C4-2B (cell line): ENCODE measurements at regions not wholly inside any gene's neighbourhood (a gene's known extent, or its start where the extent isn't known, plus 50 kb on each side); places are given as distances from the start of the nearest gene placed in this dataset.
"Not testable (repeated sequence)": the region's sequence is repeated elsewhere in the genome, so short reads cannot be mapped to it uniquely, and the experiment has no call there.

Experiments used
- H3K27ac ChIP-seq: fragments of 450-650 bp; 2 replicates; pipeline ENCODE4 v1.5.1; 2017
- CTCF ChIP-seq: fragments of 450-650 bp; conservative IDR thresholded peaks from 2 replicates; pipeline ENCODE4 v1.5.1; 2017; ENCODE audit warnings: mild to moderate bottlenecking
- ZFX ChIP-seq: fragments of 450-650 bp; IDR thresholded peaks from 2 replicates; pipeline ENCODE4 v1.6.1; 2017

GRCh38 chr19:28555317-28555716 is 657.6 kb downstream of the UQCRFS1 start:
- TF ChIP-seq ZFX (no peak), CTCF (no peak)
- H3K27ac ChIP-seq: no peak overlapping the region

GRCh38 chr19:28554321-28555091 is 658.4 kb downstream of the UQCRFS1 start:
- no peak overlapping the region for H3K27ac ChIP-seq
- TF ChIP-seq ZFX: no peak
- no peak for TF ChIP-seq CTCF

GRCh38 chr19:28553764-28554163 is 659.2 kb downstream of the UQCRFS1 start:
- TF ChIP-seq CTCF (no peak), ZFX (no peak)
- H3K27ac ChIP-seq: no peak overlapping the region

GRCh38 chr19:28553005-28553404 is 659.9 kb downstream of the UQCRFS1 start:
- no peak overlapping the region for H3K27ac ChIP-seq
- TF ChIP-seq CTCF (no peak), ZFX (no peak)

- H3K27ac ChIP-seq: no peak overlapping the region
- TF ChIP-seq CTCF (no peak), ZFX (no peak)
Observed at GRCh38 chr19:28549680-28550277, 663.2 kb downstream of the UQCRFS1 start.

GRCh38 chr19:28546148-28546685 is 666.7 kb downstream of the UQCRFS1 start:
- no peak overlapping the region for H3K27ac ChIP-seq
- TF ChIP-seq CTCF (no peak), ZFX (no peak)

- H3K27ac ChIP-seq: not testable (repeated sequence)
Observed at GRCh38 chr19:28545397-28545796, 667.6 kb downstream of the UQCRFS1 start.
